CD14-positive monocyte (primary cell): ENCODE measurements at regions not wholly inside any gene's neighbourhood (a gene's known extent, or its start where the extent isn't known, plus 50 kb on each side); places are given as distances from the start of the nearest gene placed in this dataset.
"Not testable (repeated sequence)": the region's sequence is repeated elsewhere in the genome, so short reads cannot be mapped to it uniquely, and the experiment has no call there.

Source experiments
- DNase-seq, 3 donors: peaks; one replicate each; pipeline ENCODE4 v3.0.0-alpha.2; 2011 to 2022
- H2AFZ ChIP-seq: 2 replicates; pipeline ENCODE4 v1.6.0; 2012; ENCODE audit warnings: mild to moderate bottlenecking, low read depth, low read length, inconsistent platforms; ENCODE audit not compliant: insufficient read depth, poor library complexity, severe bottlenecking
- H3K27ac ChIP-seq, 2 donors: 1 replicate in 1 of 2; 2 replicates in 1 of 2; pipeline ENCODE4 v1.5.1; 2012 to 2013; ENCODE audit warnings: low read length in 2 of 2, control low read depth in 1 of 2, inconsistent platforms in 1 of 2, low read depth in 1 of 2, mild to moderate bottlenecking in 1 of 2
- H3K27me3 ChIP-seq, 2 donors: one replicate each; pipeline versions ENCODE4 v1.6.0 to v1.6.1; 2011 to 2013; ENCODE audit warnings: low read length in 2 of 2; ENCODE audit not compliant: control insufficient read depth in 2 of 2, insufficient read depth in 2 of 2
- H3K36me3 ChIP-seq, 2 donors: replicated peaks in 1 of 2; 1 replicate in 1 of 2; 2 replicates in 1 of 2; pipeline versions ENCODE4 v1.5.1 to v1.6.1; 2012 to 2013; ENCODE audit warnings: low read length in 2 of 2, control low read depth in 1 of 2, inconsistent platforms in 1 of 2, mild to moderate bottlenecking in 1 of 2; ENCODE audit not compliant: insufficient read depth in 2 of 2, control insufficient read depth in 1 of 2
- H3K4me1 ChIP-seq, 2 donors: 1 replicate in 1 of 2; 2 replicates in 1 of 2; pipeline versions ENCODE4 v1.5.1 to v1.6.1; 2012 to 2013; ENCODE audit warnings: low read length in 2 of 2, control low read depth in 1 of 2, inconsistent platforms in 1 of 2, mild to moderate bottlenecking in 1 of 2, moderate library complexity in 1 of 2; ENCODE audit not compliant: insufficient read depth in 2 of 2, control insufficient read depth in 1 of 2
- H3K4me2 ChIP-seq: replicated peaks from 2 replicates; pipeline ENCODE3; 2012; ENCODE audit warnings: low read length, moderate library complexity, mild to moderate bottlenecking; ENCODE audit not compliant: poor library complexity, severe bottlenecking; ENCODE audit errors: extremely low read depth
- H3K4me3 ChIP-seq, 3 experiments: fragments of 200-600 bp in 1 of 3; sonication (generic) in 1 of 3; replicated peaks in 1 of 3; 1 replicate in 2 of 3; 2 replicates in 1 of 3; pipeline ENCODE4 v1.5.1; 2011 to 2013; ENCODE audit warnings: low read length in 3 of 3, mild to moderate bottlenecking in 3 of 3, control low read depth in 2 of 3, low read depth in 2 of 3, inconsistent platforms in 1 of 3, moderate library complexity in 1 of 3
- H3K79me2 ChIP-seq: 2 replicates; pipeline ENCODE4 v1.6.0; 2012; ENCODE audit warnings: mild to moderate bottlenecking, control low read depth, inconsistent platforms, low read length, moderate library complexity; ENCODE audit not compliant: insufficient read depth
- H3K9ac ChIP-seq: 2 replicates; pipeline ENCODE4 v1.6.0; 2017; ENCODE audit warnings: low read length, mild to moderate bottlenecking; ENCODE audit not compliant: insufficient read depth, poor library complexity, severe bottlenecking
- H3K9me3 ChIP-seq, 2 donors: replicated peaks in 1 of 2; 1 replicate in 1 of 2; 2 replicates in 1 of 2; pipeline versions ENCODE4 v1.5.1 to v1.6.1; 2012 to 2013; ENCODE audit warnings: low read length in 2 of 2, control low read depth in 1 of 2; ENCODE audit not compliant: control insufficient read depth in 1 of 2, insufficient read depth in 1 of 2
- H4K20me1 ChIP-seq: 2 replicates; pipeline ENCODE4 v1.6.0; 2012; ENCODE audit warnings: mild to moderate bottlenecking, low read length, control low read depth, moderate library complexity; ENCODE audit not compliant: insufficient read depth
- H3K27ac Mint-ChIP-seq, 7 donors: one replicate each; pipeline ENCODE4 v1.8.0; 2020; ENCODE audit warnings: mild to moderate bottlenecking in 7 of 7, mixed read lengths in 7 of 7, moderate library complexity in 6 of 7, inconsistent platforms in 2 of 7
- H3K27me3 Mint-ChIP-seq, 3 donors: one replicate each; pipeline ENCODE4 v1.8.0; 2021 to 2022; ENCODE audit warnings: low read depth in 3 of 3, mild to moderate bottlenecking in 3 of 3, mixed read lengths in 3 of 3, moderate library complexity in 3 of 3, inconsistent platforms in 1 of 3
- H3K36me3 Mint-ChIP-seq, 2 donors: one replicate each; pipeline ENCODE4 v1.8.0; 2020; ENCODE audit warnings: mixed read lengths in 2 of 2, inconsistent platforms in 1 of 2, mild to moderate bottlenecking in 1 of 2
- H3K4me1 Mint-ChIP-seq: one replicate; pipeline ENCODE4 v1.8.0; 2020; ENCODE audit warnings: mild to moderate bottlenecking, mixed read lengths
- H3K4me3 Mint-ChIP-seq, 2 donors: one replicate each; pipeline ENCODE4 v1.8.0; 2020; ENCODE audit warnings: mild to moderate bottlenecking in 2 of 2, mixed read lengths in 2 of 2, moderate library complexity in 1 of 2
- H3K9me3 Mint-ChIP-seq, 7 donors: one replicate each; pipeline ENCODE4 v1.8.0; 2020 to 2022; ENCODE audit warnings: mixed read lengths in 7 of 7, mild to moderate bottlenecking in 6 of 7, moderate library complexity in 6 of 7, inconsistent platforms in 2 of 7
- CTCF ChIP-seq: fragments of 200-600 bp; IDR thresholded peaks from one replicate; pipeline ENCODE4 v1.8.0; 2022; ENCODE audit warnings: antibody characterized with exemption, mild to moderate bottlenecking
- WGBS: methylation state at CpG from one replicate; pipeline ENCODE4 v1.1.5; 2013; ENCODE audit warnings: missing lambda C conversion rate; ENCODE audit not compliant: insufficient coverage; 5-methylcytosine and 5-hydroxymethylcytosine counted together
- intact Hi-C, 2 donors: fragments of 100-400 bp; cut with micrococcal nuclease; formaldehyde crosslinking; loops; one replicate each; pipeline versions ENCODE4 v1.15.0 to v1.15.1; 2023

GRCh38 chr13:46463719-46464118, 76.7 kb upstream of the RUBCNL start:
- Histone ChIP-seq H3K9me3 (no peaks in the 10 kb centered on the region), H3K79me2 (no peaks in the 10 kb centered on the region), H3K27me3 (no peaks in the 10 kb centered on the region), H4K20me1 (no peaks in the 10 kb centered on the region), H2AFZ (no peak overlapping the region), H3K4me3 (no peak overlapping the region), H3K4me2 (no peak overlapping the region), H3K4me1 (no peaks in the 10 kb centered on the region), H3K27ac (no peak overlapping the region), H3K9ac (no peak overlapping the region), H3K36me3 (no peaks in the 10 kb centered on the region)
- Mint-ChIP-seq H3K27ac (no peak overlapping the region), H3K4me1 (no peaks in the 10 kb centered on the region), H3K27me3 (no peaks in the 10 kb centered on the region), H3K4me3 (no peak overlapping the region), H3K9me3 (peaks cover 0 to 9% (median 0%) of the 10 kb centered on the region in 7 donors), H3K36me3 (no peaks in the 10 kb centered on the region)
- no peak for DNase-seq
- intact Hi-C loops, result no loop called here
- WGBS, result 100% methylated on average over 1 of the region's 23 CpGs
- no peak for TF ChIP-seq CTCF

- H3K9me3 ChIP-seq, H3K27me3 ChIP-seq, H3K4me3 Mint-ChIP-seq, intact Hi-C loops, H3K9me3 Mint-ChIP-seq, H4K20me1 ChIP-seq, H3K4me3 ChIP-seq, H2AFZ ChIP-seq, H3K4me1 Mint-ChIP-seq, H3K9ac ChIP-seq, H3K4me1 ChIP-seq, H3K36me3 ChIP-seq, H3K4me2 ChIP-seq, H3K27ac ChIP-seq, H3K79me2 ChIP-seq, DNase-seq, H3K27me3 Mint-ChIP-seq, H3K36me3 Mint-ChIP-seq: not testable (repeated sequence)
- H3K27ac Mint-ChIP-seq, result peak overlapping the region in 1 of 7 donors; percentile 8
- no CpG with 5 or more reads among the region's 4 CpGs for WGBS
These were observed 73.2 kb upstream of the RUBCNL start for GRCh38 chr13:46460223-46460622.

GRCh38 chr13:46457255-46457654, 70.2 kb upstream of the RUBCNL start:
- H3K4me3 ChIP-seq, H3K27ac Mint-ChIP-seq, H3K36me3 ChIP-seq, H4K20me1 ChIP-seq, H3K27me3 ChIP-seq, H3K9me3 ChIP-seq, H3K9me3 Mint-ChIP-seq, H3K27ac ChIP-seq, H3K9ac ChIP-seq, DNase-seq, H3K4me2 ChIP-seq, intact Hi-C loops, H3K4me1 Mint-ChIP-seq, H3K27me3 Mint-ChIP-seq, H3K4me1 ChIP-seq, H3K36me3 Mint-ChIP-seq, H3K79me2 ChIP-seq, H3K4me3 Mint-ChIP-seq, H2AFZ ChIP-seq: not testable (repeated sequence)
- WGBS, result no CpG with 5 or more reads among the region's 2 CpGs
